ENCODE measurements at regions not wholly inside any gene's neighbourhood (a gene's known extent, or its start where the extent isn't known, plus 50 kb on each side); places are given as distances from the start of the nearest gene placed in this dataset.
"Not testable (repeated sequence)": the region's sequence is repeated elsewhere in the genome, so short reads cannot be mapped to it uniquely, and the experiment has no call there.

DNA sequence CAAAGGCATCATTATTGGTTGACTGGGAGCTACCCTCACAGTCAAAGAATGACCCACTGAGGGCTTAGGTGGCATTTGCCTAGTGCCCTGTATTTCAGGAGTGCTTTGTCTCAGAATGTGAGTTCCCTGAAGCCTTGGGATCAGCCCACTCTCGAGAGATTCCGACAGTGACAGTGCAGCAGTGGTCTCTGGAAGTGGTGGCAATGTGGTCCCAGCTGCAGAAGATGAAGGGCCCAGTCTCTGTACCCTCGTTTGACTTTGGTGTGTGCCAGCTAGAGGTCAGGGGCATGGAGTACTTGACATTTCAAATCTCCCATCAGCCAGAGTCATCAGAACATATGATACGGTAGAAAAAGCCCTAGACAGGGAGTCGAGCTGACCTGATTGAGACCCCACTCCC lies 153.7 kb downstream of the EFNB1 start:
- POLR2A ChIA-PET: no interaction called here
- no peak for TF ChIP-seq CTCF (IDR thresholded peaks at IDR 0.05; ENCODE audit: insufficient read depth, low read length, missing control alignments)
- no peak for DNase-seq (ENCODE audit: low read depth, low spot score)
- CTCF ChIA-PET: no interaction called here
- H3K4me3 ChIP-seq (ENCODE audit: low read depth, low read length): no peak overlapping the region

GRCh38 chrX:68980906-68981616 lies 152.2 kb downstream of the EFNB1 start:
- TF ChIP-seq CTCF (IDR thresholded peaks at IDR 0.05; ENCODE audit: insufficient read depth, low read length, missing control alignments): no peak
- POLR2A ChIA-PET: no interaction called here
- CTCF ChIA-PET: interaction anchor here (0.8 kb wide), 1 partner anchor 8 kb away, joined by 4 read pairs; no protein-coding TSS in a partner anchor
- no peak overlapping the region for H3K4me3 ChIP-seq (ENCODE audit: low read depth, low read length)
- no peak for DNase-seq (ENCODE audit: low read depth, low spot score)

- POLR2A ChIA-PET: no interaction called here
- CTCF ChIA-PET: interaction anchor here (1.2 kb wide), 1 partner anchor 34 kb away, joined by 3 read pairs; no protein-coding TSS in a partner anchor
- no peak for DNase-seq (ENCODE audit: low read depth, low spot score)
- no peak for TF ChIP-seq CTCF (IDR thresholded peaks at IDR 0.05; ENCODE audit: insufficient read depth, low read length, missing control alignments)
- no peak overlapping the region for H3K4me3 ChIP-seq (ENCODE audit: low read depth, low read length)
These were observed 149.8 kb downstream of the EFNB1 start for GRCh38 chrX:68978655-68979054.

- DNase-seq (ENCODE audit: low read depth, low spot score): no peak
- no peak for TF ChIP-seq CTCF (IDR thresholded peaks at IDR 0.05; ENCODE audit: insufficient read depth, low read length, missing control alignments)
- no peak overlapping the region for H3K4me3 ChIP-seq (ENCODE audit: low read depth, low read length)
- CTCF ChIA-PET: interaction anchor here (1.2 kb wide), 1 partner anchor 150 kb away, joined by 3 read pairs; no protein-coding TSS in a partner anchor
- POLR2A ChIA-PET: interaction anchor here (0.9 kb wide), 1 partner anchor 12 kb away, joined by 3 read pairs; no protein-coding TSS in a partner anchor
These were observed 149.4 kb downstream of the EFNB1 start for GRCh38 chrX:68978255-68978654.

DNA sequence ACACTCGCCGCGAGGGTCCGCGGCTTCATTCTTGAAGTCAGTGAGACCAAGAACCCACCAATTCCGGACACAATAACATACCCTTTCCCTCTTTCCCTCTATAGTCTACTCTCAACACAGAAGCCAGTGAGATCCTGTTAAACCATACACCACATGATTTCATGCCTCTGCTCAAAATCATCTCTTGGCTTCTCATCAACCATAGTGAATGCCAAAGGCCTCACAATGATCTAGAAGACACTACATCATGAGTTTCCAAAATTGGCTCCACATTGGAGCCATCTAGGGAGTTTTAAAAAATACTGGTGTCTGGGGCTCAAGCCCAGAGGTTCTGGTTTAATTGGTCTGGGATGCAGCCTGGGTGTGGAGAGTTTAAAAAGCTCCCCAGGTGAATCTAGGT lies 124.5 kb downstream of the EFNB1 start:
- ChIA-PET CTCF (no interaction called here), POLR2A (no interaction called here)
- DNase-seq (ENCODE audit: low read depth, low spot score): no peak
- TF ChIP-seq CTCF (IDR thresholded peaks at IDR 0.05; ENCODE audit: insufficient read depth, low read length, missing control alignments): no peak
- H3K4me3 ChIP-seq (ENCODE audit: low read depth, low read length): no peak overlapping the region

- CTCF ChIA-PET; H3K4me3 ChIP-seq (ENCODE audit: low read depth, low read length); DNase-seq (ENCODE audit: low read depth, low spot score); POLR2A ChIA-PET: not testable (repeated sequence)
These were observed 123.3 kb downstream of the EFNB1 start for GRCh38 chrX:68951942-68952619.

Measured in AG04449 (cell line).